GM13977 (cell line): ENCODE measurements at regions not wholly inside any gene's neighbourhood (a gene's known extent, or its start where the extent isn't known, plus 50 kb on each side); places are given as distances from the start of the nearest gene placed in this dataset.

Experiments
- DNase-seq: peaks from one replicate; pipeline ENCODE4 v3.0.0; 2012; ENCODE audit warnings: low spot score
- in situ Hi-C: fragments of 300-500 bp; cut with MboI; formaldehyde crosslinking; loops from one replicate; pipeline ENCODE4 v1.12.0; 2022; ENCODE audit warnings: low sequenced_read_pairs, low pct_unique_long_range_greater_than_20kb, mixed read lengths, inconsistent platforms; ENCODE audit not compliant: unreplicated experiment
- TF ChIP-seq, protein P1 (sequence below): IDR thresholded peaks from 2 replicates; pipeline ENCODE4 v1.5.1; 2012; ENCODE audit warnings: mild to moderate bottlenecking, control low read depth; ENCODE audit not compliant: insufficient read depth; ENCODE audit errors: extremely low read depth, missing control alignments

DNA sequence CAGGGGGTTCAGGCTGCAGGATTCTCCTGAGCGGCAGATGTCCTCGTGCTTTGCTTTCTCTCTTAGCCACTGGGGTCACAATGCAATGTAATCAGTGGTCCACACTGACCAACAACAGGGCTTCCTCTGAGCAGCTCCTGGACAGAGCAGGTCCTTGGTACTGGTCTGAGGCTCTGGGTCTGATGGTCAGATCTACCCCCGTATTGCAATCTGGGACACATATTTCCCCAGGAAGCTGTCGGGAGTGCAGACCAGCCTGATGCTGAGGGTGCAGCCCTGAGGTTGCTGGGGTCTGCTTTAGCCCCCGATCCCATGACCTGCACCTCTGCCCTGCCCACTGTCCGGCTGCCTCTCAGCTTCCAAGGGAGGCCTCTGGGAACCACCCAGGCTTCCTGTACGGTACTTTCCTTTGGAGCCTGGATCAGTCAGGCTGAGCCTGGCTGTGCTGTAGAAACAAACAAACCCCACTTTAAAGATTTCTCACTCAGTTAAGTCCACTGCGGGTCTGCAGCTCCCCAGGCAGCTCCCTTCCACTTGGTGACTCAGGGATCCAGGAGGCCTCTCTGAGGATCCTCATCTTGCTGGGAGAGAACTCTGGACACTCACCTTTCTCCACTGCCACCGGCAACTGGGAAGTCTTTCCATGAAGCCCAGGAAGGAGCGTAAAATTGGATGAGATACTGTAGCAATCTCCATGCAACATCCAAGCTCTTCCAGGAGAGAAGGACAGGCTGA, 1046.6 kb downstream of the TBC1D22A start:
- in situ Hi-C loops: no loop called here
- DNase-seq: no peak
- TF ChIP-seq, protein P1, sequence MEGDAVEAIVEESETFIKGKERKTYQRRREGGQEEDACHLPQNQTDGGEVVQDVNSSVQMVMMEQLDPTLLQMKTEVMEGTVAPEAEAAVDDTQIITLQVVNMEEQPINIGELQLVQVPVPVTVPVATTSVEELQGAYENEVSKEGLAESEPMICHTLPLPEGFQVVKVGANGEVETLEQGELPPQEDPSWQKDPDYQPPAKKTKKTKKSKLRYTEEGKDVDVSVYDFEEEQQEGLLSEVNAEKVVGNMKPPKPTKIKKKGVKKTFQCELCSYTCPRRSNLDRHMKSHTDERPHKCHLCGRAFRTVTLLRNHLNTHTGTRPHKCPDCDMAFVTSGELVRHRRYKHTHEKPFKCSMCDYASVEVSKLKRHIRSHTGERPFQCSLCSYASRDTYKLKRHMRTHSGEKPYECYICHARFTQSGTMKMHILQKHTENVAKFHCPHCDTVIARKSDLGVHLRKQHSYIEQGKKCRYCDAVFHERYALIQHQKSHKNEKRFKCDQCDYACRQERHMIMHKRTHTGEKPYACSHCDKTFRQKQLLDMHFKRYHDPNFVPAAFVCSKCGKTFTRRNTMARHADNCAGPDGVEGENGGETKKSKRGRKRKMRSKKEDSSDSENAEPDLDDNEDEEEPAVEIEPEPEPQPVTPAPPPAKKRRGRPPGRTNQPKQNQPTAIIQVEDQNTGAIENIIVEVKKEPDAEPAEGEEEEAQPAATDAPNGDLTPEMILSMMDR: no peak

DNA sequence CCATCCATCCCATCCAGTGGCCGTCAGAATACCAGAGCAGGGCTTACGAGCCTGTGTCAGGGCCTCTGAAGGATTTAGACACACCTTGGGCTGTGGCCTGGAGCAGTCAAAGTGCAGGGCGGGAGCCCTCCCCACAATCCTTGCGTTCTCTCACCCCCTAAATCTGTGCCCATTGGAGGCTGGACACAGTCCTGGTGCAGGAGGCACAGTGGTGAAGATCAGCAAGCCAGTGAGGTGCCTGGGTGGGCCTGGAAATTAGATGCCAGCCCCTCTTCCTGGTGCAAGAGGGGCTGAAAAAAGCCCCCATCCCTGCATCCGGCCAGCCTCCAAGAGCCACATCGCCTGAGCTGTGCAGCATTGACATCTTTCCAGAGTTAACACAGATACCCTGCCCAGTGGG, 1045.8 kb downstream of the TBC1D22A start:
- no peak for DNase-seq
- TF ChIP-seq, protein P1: no peak
- in situ Hi-C loops: no loop called here

DNA sequence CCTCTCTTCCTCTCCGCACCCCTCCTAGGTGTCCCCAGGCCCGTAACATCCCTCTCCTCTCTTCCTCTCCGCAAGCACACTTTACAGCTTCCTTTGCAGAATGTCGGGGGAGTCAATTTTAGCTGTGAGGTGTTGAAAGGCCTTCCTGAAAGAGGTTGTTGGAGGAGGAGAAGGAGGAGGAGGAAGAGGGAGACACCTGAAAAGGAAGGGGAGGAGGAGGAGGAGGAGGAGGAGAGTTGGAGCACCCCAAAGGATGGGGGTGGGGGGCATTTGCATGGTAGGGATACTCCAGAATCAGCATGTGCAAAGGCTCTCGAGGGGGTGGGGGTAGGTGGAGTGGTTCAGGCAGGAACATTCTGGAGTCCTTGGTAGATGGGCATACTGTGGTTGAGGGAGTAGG, 1045.1 kb downstream of the TBC1D22A start:
- no peak for DNase-seq
- in situ Hi-C loops: no loop called here

DNA sequence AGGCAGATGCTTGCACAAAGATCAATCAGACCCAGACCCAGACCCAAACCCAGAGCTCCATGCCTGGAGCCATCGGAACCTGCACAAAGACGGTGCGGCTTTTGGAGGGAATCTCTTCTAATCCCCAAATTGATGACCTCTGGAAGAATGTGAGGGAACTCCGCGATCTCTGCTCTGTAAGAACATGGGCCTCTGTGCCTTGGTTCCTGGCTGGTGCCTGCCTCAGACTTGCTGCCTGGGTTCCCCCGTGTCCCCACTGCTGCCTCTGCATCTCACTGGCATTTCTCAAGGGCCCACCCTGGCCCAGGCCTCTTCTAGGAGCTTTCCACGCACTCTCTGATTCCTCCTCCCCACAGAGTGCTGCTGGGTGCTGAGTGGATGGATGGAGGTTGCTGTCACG, 1044.4 kb downstream of the TBC1D22A start:
- DNase-seq: no peak
- in situ Hi-C loops: no loop called here
- TF ChIP-seq, protein P1: no peak

More for the DNA sequence above, 1045.1 kb downstream of the TBC1D22A start:
- TF ChIP-seq, protein P1: no peak

DNA sequence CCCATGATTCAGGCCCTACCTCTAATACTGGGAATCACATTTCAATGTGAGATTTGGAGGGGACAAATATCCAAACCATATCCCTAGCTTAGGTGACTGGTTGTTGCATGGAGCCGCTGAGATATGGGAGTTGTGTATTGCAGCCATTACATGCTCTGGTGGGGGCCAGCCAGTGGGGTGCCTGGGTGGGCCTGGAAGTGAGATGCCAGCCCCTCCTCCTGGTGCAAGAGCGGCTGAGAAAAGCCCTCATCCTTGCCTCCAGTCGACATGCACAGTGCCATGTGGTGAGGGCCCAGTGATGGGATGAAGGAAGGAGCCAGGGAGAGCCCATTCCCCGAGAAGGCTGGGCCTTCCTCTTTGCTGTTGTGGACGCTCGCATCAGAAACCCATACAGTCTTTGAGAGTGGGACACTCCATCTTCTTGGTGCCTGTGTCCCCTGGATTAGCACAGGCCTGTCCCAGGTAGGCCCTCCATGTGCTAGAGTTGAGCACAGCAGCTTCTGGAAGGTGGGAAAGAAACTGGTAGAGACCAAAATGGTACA, 1043.0 kb downstream of the TBC1D22A start:
- TF ChIP-seq, protein P1: no peak
- no peak for DNase-seq
- in situ Hi-C loops: no loop called here

DNA sequence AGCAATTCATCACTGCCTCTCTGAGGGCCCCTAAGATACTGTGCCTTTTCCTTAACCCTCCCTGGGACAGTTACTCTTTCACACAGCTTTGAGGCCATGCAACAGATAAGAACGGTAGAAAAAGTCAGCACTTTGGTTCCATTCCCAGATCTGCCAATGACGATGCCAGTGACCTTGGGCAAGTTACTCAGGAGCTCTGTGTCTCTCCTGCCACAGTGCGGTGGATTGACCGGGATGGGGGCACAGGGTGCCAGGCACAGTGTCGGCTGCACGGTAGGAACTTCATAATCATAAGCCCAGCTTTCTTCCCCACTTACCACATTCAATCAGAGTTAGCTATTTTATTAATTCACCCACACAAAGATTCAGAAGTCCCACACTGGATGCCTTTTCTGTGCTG, 1041.8 kb downstream of the TBC1D22A start:
- TF ChIP-seq, protein P1: no peak
- no peak for DNase-seq
- in situ Hi-C loops: no loop called here
